Peyer's patch (tissue), 4 donors: ENCODE measurements at regions not wholly inside any gene's neighbourhood (a gene's known extent, or its start where the extent isn't known, plus 50 kb on each side); places are given as distances from the start of the nearest gene placed in this dataset.

Experiments used
- DNase-seq, 3 donors: peaks; one replicate each; pipeline ENCODE4 v3.0.0-alpha.2; 2017 to 2019
- H3K27ac ChIP-seq, 4 donors: fragments of 200-600 bp; sonication (generic); one replicate each; pipeline ENCODE4 v1.5.1; 2016 to 2019
- H3K27me3 ChIP-seq, 2 donors: fragments of 200-600 bp; sonication (generic); one replicate each; pipeline ENCODE4 v1.5.1; 2019
- H3K36me3 ChIP-seq, 3 donors: fragments of 200-600 bp; sonication (generic); one replicate each; pipeline ENCODE4 v1.5.1; 2016 to 2019
- H3K4me1 ChIP-seq, 4 donors: fragments of 200-600 bp; sonication (generic); one replicate each; pipeline ENCODE4 v1.5.1; 2016 to 2019
- H3K4me3 ChIP-seq, 4 donors: fragments of 200-600 bp; sonication (generic); 1 replicate in 3 of 4; 2 replicates in 1 of 4; pipeline ENCODE4 v1.5.1; 2016 to 2019; ENCODE audit warnings: mild to moderate bottlenecking in 1 of 4
- H3K9me3 ChIP-seq, 4 donors: fragments of 200-600 bp; sonication (generic); one replicate each; pipeline ENCODE4 v1.5.1; 2016 to 2019; ENCODE audit warnings: mild to moderate bottlenecking in 1 of 4
- POLR2A ChIP-seq, 2 donors: fragments of 450-650 bp; IDR thresholded peaks; one replicate each; pipeline ENCODE4 v1.5.1; 2017; ENCODE audit warnings: antibody characterized with exemption in 2 of 2, mild to moderate bottlenecking in 2 of 2, moderate library complexity in 2 of 2
- TF ChIP-seq, protein P1 (sequence below), 6 experiments: fragments of 450-650 bp in 4 of 6; fragments of 200-600 bp in 2 of 6; sonication (generic) in 1 of 6; IDR thresholded peaks; one replicate each; pipeline ENCODE4 v1.5.1; 2017 to 2019; ENCODE audit warnings: antibody characterized with exemption in 6 of 6, mild to moderate bottlenecking in 3 of 6, moderate library complexity in 1 of 6

DNA sequence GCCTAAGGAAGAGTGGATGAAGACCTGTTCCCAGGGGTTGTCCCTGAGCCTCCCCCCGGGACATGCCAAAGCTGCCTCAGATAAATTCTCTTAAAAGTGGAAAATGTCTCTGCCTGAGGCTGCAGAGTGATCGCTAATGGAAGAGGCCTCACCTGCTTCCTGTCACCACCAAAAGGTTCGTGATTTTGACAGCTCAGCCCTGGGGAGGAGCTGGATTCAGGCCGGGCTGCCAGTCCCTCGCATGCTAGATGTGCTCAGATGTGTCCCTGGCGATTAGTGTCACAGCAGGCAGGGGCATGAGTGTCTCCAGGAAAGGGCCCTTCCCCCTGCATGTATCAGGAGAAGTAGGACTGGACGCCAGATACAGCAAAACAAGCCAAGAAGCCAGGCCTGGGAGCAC lies 626.5 kb downstream of the UQCRFS1 start:
- no peak overlapping the region for H3K27ac ChIP-seq
- no peaks in the 10 kb centered on the region for H3K4me1 ChIP-seq
- H3K27me3 ChIP-seq, result no peaks in the 10 kb centered on the region
- no peak overlapping the region for H3K4me3 ChIP-seq
- no peaks in the 10 kb centered on the region for H3K36me3 ChIP-seq
- no peak for DNase-seq
- no peaks in the 10 kb centered on the region for H3K9me3 ChIP-seq
- TF ChIP-seq, protein P1, sequence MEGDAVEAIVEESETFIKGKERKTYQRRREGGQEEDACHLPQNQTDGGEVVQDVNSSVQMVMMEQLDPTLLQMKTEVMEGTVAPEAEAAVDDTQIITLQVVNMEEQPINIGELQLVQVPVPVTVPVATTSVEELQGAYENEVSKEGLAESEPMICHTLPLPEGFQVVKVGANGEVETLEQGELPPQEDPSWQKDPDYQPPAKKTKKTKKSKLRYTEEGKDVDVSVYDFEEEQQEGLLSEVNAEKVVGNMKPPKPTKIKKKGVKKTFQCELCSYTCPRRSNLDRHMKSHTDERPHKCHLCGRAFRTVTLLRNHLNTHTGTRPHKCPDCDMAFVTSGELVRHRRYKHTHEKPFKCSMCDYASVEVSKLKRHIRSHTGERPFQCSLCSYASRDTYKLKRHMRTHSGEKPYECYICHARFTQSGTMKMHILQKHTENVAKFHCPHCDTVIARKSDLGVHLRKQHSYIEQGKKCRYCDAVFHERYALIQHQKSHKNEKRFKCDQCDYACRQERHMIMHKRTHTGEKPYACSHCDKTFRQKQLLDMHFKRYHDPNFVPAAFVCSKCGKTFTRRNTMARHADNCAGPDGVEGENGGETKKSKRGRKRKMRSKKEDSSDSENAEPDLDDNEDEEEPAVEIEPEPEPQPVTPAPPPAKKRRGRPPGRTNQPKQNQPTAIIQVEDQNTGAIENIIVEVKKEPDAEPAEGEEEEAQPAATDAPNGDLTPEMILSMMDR (IDR thresholded peaks at IDR 0.05), result no peak
- no peak for TF ChIP-seq POLR2A (IDR thresholded peaks at IDR 0.05)

DNA sequence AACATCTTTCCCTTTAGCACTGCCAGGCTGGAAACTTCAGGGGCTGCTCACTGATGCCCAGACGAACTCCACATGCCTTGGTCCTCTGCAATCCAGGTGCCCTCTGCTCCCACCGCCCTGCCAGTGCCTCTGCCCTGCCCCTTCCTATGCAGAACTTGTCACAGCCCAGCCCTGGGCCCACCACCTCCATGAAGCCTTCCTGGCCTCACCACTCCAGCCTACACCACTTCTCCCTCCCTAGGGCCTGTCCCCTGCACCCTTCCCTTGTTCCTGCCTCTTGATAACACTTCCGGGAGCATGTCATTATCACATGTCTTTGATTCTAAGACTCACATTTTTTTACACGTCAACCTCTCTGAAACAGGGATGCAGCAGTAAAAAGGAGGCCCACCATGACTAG lies 627.2 kb downstream of the UQCRFS1 start:
- H3K4me1 ChIP-seq, result no peaks in the 10 kb centered on the region
- no peaks in the 10 kb centered on the region for H3K36me3 ChIP-seq
- no peak overlapping the region for H3K27ac ChIP-seq
- H3K4me3 ChIP-seq, result no peak overlapping the region
- TF ChIP-seq, protein P1 (IDR thresholded peaks at IDR 0.05), result no peak
- no peak for TF ChIP-seq POLR2A (IDR thresholded peaks at IDR 0.05)
- H3K9me3 ChIP-seq, result no peaks in the 10 kb centered on the region
- no peaks in the 10 kb centered on the region for H3K27me3 ChIP-seq
- DNase-seq, result no peak

DNA sequence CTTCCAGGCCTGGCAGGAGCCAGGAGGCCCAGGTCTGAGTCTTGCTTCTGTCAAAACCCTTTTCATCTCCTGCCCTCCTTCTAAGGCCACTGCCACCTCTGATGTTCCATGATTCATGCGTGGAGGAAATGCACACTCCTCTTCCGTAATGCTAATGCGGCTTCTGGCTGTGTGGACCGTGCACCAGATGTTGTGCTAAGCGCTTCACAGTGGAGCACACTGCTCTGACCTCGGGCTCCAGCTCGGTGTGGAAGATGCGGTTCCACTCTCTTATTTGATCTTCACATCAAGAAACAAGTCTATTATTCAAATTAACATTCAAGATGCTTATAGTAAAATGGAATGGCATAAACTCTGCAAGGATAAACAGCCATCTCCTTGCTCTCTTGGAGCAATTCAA lies 629.2 kb downstream of the UQCRFS1 start:
- H3K4me1 ChIP-seq, result no peaks in the 10 kb centered on the region
- H3K27ac ChIP-seq, result no peak overlapping the region
- no peak for DNase-seq
- no peaks in the 10 kb centered on the region for H3K36me3 ChIP-seq
- H3K9me3 ChIP-seq, result no peaks in the 10 kb centered on the region
- H3K4me3 ChIP-seq, result no peak overlapping the region
- no peaks in the 10 kb centered on the region for H3K27me3 ChIP-seq
- TF ChIP-seq, protein P1 (IDR thresholded peaks at IDR 0.05), result no peak
- no peak for TF ChIP-seq POLR2A (IDR thresholded peaks at IDR 0.05)

DNA sequence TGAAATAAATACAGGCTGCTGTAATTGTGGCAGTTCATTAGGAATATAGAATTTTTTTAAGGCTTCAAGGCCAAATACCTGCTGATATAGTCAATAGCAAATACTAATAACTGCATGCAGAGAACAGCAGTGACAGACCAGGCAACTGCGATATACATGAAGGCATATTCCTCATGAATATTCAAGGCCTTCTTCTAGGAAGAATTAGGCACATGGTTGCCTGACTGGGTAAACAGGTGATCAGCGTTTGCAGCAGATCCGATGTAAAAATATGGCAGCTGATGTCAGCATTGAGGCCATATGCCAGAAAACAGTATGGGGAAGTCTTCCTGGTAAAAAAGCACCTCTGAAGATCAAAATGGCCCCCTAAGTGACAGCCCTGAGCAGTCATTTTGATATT lies 629.7 kb downstream of the UQCRFS1 start:
- Histone ChIP-seq H3K4me1 (no peaks in the 10 kb centered on the region), H3K27ac (no peak overlapping the region), H3K36me3 (no peaks in the 10 kb centered on the region), H3K27me3 (no peaks in the 10 kb centered on the region), H3K4me3 (no peak overlapping the region), H3K9me3 (no peaks in the 10 kb centered on the region)
- no peak for DNase-seq
- no peak for TF ChIP-seq POLR2A (IDR thresholded peaks at IDR 0.05)
- TF ChIP-seq, protein P1 (IDR thresholded peaks at IDR 0.05), result no peak

DNA sequence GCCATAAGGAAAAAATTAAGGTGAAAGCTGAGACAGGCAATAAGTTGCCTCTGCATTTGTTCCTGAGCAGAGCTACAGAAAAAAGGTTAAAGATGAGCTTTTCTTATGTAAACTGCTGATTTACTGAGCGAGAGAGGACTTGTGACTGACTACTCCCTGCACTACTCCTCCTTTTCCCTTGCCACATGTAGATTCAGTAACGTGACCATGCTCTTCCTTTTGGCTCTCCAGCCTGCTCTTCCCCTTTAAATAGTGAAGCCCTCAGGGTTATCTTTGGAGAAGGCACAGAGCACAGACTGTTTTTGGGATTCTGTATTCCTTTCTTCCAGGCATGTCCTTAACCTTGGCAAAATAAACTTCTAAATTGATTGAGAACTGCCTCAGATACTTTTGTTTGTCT lies 630.2 kb downstream of the UQCRFS1 start:
- Histone ChIP-seq H3K36me3 (no peaks in the 10 kb centered on the region), H3K9me3 (no peaks in the 10 kb centered on the region), H3K4me3 (no peak overlapping the region), H3K27ac (no peak overlapping the region), H3K27me3 (no peaks in the 10 kb centered on the region), H3K4me1 (no peaks in the 10 kb centered on the region)
- DNase-seq, result no peak
- TF ChIP-seq, protein P1 (IDR thresholded peaks at IDR 0.05), result no peak

DNA sequence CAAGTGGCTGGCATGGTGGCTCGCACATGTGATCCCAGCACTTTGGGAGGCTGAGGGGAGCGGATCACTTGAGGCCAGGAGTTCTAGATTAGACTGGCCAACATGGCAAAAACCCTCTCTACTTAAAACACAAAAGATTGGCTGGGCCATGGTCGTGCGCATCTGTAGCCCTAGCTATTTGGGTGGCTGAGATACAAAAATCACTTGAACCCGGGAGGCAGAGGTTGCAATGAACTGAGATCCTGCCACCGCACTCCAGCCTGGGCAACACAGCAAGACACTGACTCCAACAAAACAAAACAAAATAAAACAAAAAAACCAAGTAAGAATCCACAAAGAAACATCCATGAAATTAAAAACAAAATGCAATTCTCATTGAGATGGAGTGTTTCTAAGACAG lies 630.6 kb downstream of the UQCRFS1 start:
- Histone ChIP-seq H3K4me1 (no peaks in the 10 kb centered on the region), H3K27me3 (no peaks in the 10 kb centered on the region), H3K36me3 (no peaks in the 10 kb centered on the region), H3K4me3 (no peak overlapping the region), H3K27ac (no peak overlapping the region), H3K9me3 (no peaks in the 10 kb centered on the region)
- no peak for DNase-seq
- TF ChIP-seq, protein P1 (IDR thresholded peaks at IDR 0.05), result no peak
- TF ChIP-seq POLR2A (IDR thresholded peaks at IDR 0.05), result no peak
